Neuronal stem cell (in vitro differentiated cells): ENCODE measurements at regions not wholly inside any gene's neighbourhood (a gene's known extent, or its start where the extent isn't known, plus 50 kb on each side); places are given as distances from the start of the nearest gene placed in this dataset.

ENCODE experiments used
- DNase-seq: peaks from one replicate; pipeline ENCODE4 v3.0.0-alpha.2; 2013; ENCODE audit warnings: low spot score
- H2AFZ ChIP-seq: one replicate; pipeline ENCODE4 v1.6.1; 2013; ENCODE audit warnings: mild to moderate bottlenecking, low read length, inconsistent platforms
- H2AK5ac ChIP-seq: 2 replicates; pipeline ENCODE4 v1.6.1; 2013; ENCODE audit warnings: low read depth, mild to moderate bottlenecking, inconsistent platforms, low read length, moderate library complexity, mixed read lengths
- H2BK120ac ChIP-seq: 2 replicates; pipeline ENCODE4 v1.6.1; 2013; ENCODE audit warnings: low read depth, mild to moderate bottlenecking, inconsistent platforms, low read length, moderate library complexity, mixed read lengths
- H2BK12ac ChIP-seq: one replicate; pipeline ENCODE4 v1.6.1; 2013; ENCODE audit warnings: low read length, inconsistent platforms
- H2BK15ac ChIP-seq: 2 replicates; pipeline ENCODE4 v1.6.1; 2013; ENCODE audit warnings: mild to moderate bottlenecking, low read length, inconsistent platforms, mixed read lengths
- H2BK5ac ChIP-seq: one replicate; pipeline ENCODE4 v1.6.1; 2013; ENCODE audit warnings: inconsistent platforms, mild to moderate bottlenecking, low read length, moderate library complexity
- H3K14ac ChIP-seq: one replicate; pipeline ENCODE4 v1.6.1; 2013; ENCODE audit warnings: low read length, inconsistent platforms
- H3K18ac ChIP-seq: 2 replicates; pipeline ENCODE4 v1.6.1; 2013; ENCODE audit warnings: low read length, inconsistent platforms
- H3K23ac ChIP-seq: 2 replicates; pipeline ENCODE4 v1.6.1; 2013; ENCODE audit warnings: low read depth, mild to moderate bottlenecking, mixed read lengths, low read length, inconsistent platforms; ENCODE audit not compliant: poor library complexity
- H3K27ac ChIP-seq: replicated peaks from 3 replicates; pipeline ENCODE4 v1.5.1; 2013; ENCODE audit warnings: low read length, inconsistent platforms
- H3K27me3 ChIP-seq, 3 experiments: 2 replicates each; pipeline ENCODE4 v1.6.1; 2013; ENCODE audit warnings: low read length in 3 of 3, mild to moderate bottlenecking in 2 of 3, inconsistent platforms in 1 of 3, low read depth in 1 of 3, mixed read lengths in 1 of 3, moderate library complexity in 1 of 3; ENCODE audit not compliant: control insufficient read depth in 3 of 3, insufficient read depth in 3 of 3
- H3K36me3 ChIP-seq, 2 donors: replicated peaks in 1 of 2; 2 replicates each; pipeline ENCODE4 v1.6.1; 2013; ENCODE audit warnings: low read length in 2 of 2; ENCODE audit not compliant: control insufficient read depth in 2 of 2, insufficient read depth in 2 of 2
- H3K4ac ChIP-seq: 2 replicates; pipeline ENCODE4 v1.6.1; 2013; ENCODE audit warnings: inconsistent platforms, mild to moderate bottlenecking, low read length, moderate library complexity
- H3K4me1 ChIP-seq, 2 donors: 1 replicate in 1 of 2; 2 replicates in 1 of 2; pipeline ENCODE4 v1.6.1; 2013; ENCODE audit warnings: low read length in 2 of 2, low read depth in 1 of 2; ENCODE audit not compliant: control insufficient read depth in 2 of 2, insufficient read depth in 1 of 2
- H3K4me2 ChIP-seq: one replicate; pipeline ENCODE4 v1.6.1; 2013; ENCODE audit warnings: mild to moderate bottlenecking, low read length, inconsistent platforms; ENCODE audit not compliant: insufficient read depth, poor library complexity, severe bottlenecking
- H3K4me3 ChIP-seq, 2 donors: 2 replicates each; pipeline ENCODE4 v1.5.1; 2013; ENCODE audit warnings: low read length in 2 of 2, mild to moderate bottlenecking in 2 of 2, inconsistent platforms in 1 of 2, moderate library complexity in 1 of 2
- H3K79me1 ChIP-seq: one replicate; pipeline ENCODE4 v1.6.1; 2013; ENCODE audit warnings: low read depth, mild to moderate bottlenecking, inconsistent platforms, low read length, moderate library complexity
- H3K9ac ChIP-seq: one replicate; pipeline ENCODE4 v1.6.1; 2013; ENCODE audit warnings: mild to moderate bottlenecking, low read depth, low read length, inconsistent platforms; ENCODE audit not compliant: poor library complexity
- H3K9me3 ChIP-seq, 2 donors: replicated peaks in 1 of 2; 2 replicates each; pipeline versions ENCODE3 to v1.6.1; 2013; ENCODE audit warnings: low read length in 2 of 2, mild to moderate bottlenecking in 2 of 2, inconsistent platforms in 1 of 2, low read depth in 1 of 2, mixed read lengths in 1 of 2, moderate library complexity in 1 of 2; ENCODE audit not compliant: control insufficient read depth in 2 of 2, insufficient read depth in 1 of 2
- H4K8ac ChIP-seq: one replicate; pipeline ENCODE4 v1.6.1; 2013; ENCODE audit warnings: low read depth, mild to moderate bottlenecking, inconsistent platforms, low read length, moderate library complexity
- H4K91ac ChIP-seq: one replicate; pipeline ENCODE4 v1.6.1; 2013; ENCODE audit warnings: low read length, low read depth, mild to moderate bottlenecking, inconsistent platforms; ENCODE audit not compliant: poor library complexity
- WGBS, 2 donors: extraction: QIAGEN DNeasy Blood & Tissue Kit; methylation state at CpG; one replicate each; pipeline ENCODE4 v1.1.7; 2013; ENCODE audit warnings: missing lambda C conversion rate in 2 of 2, mixed read lengths in 1 of 2; ENCODE audit not compliant: insufficient read length in 2 of 2, insufficient replicate concordance in 1 of 2; ENCODE audit errors: extremely low coverage in 2 of 2; 5-methylcytosine and 5-hydroxymethylcytosine counted together

DNA sequence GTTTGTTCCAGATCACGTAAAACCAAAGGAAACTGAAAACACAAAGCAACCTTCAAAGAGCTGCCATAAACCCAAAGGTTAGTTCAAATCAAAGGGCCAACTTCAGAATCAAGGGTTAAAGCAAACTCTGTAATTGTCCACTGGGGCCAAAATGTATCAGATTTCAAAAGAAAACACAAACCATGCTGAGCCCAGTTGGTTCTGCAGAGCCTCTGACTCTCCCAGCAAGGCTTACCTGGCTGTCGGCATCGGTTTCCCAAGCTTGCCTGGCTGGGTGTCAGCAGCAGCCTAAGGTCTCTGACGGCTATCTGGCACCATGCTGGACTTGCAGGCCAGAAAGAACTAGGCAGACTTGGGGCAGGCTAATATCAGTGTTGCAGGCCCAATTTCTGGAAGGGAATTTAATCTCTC lies 125.3 kb downstream of the DAD1 start:
- WGBS, 2 donors = no CpG with 5 or more reads among the region's 4 CpGs
- H3K4me3 ChIP-seq = no peak overlapping the region

DNA sequence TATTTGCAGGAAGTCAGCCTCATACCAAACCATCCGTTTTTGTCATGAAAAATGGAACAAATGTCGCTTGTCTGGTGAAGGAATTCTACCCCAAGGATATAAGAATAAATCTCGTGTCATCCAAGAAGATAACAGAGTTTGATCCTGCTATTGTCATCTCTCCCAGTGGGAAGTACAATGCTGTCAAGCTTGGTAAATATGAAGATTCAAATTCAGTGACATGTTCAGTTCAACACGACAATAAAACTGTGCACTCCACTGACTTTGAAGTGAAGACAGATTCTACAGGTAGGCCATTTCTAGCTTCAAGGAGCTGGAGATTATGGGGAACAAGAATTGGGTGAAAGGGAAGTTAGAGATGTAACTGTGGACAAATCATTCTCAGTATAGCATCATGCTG lies 126.1 kb downstream of the DAD1 start:
- no peaks in the 10 kb centered on the region for H3K27me3 ChIP-seq
- H2BK15ac ChIP-seq = no peak overlapping the region
- no peak overlapping the region for H2BK5ac ChIP-seq
- no peaks in the 10 kb centered on the region for H3K9me3 ChIP-seq
- no peak for DNase-seq
- no peak overlapping the region for H3K4ac ChIP-seq
- no peak overlapping the region for H3K4me3 ChIP-seq
- no peak overlapping the region for H4K8ac ChIP-seq
- no peak overlapping the region for H3K14ac ChIP-seq
- no peak overlapping the region for H2BK120ac ChIP-seq
- H2BK12ac ChIP-seq = no peak overlapping the region
- H3K23ac ChIP-seq = no peak overlapping the region
- H3K79me1 ChIP-seq = no peaks in the 10 kb centered on the region
- no peak overlapping the region for H2AK5ac ChIP-seq
- H3K18ac ChIP-seq = no peak overlapping the region
- WGBS, 2 donors = no CpG with 5 or more reads among the region's 4 CpGs
- H3K27ac ChIP-seq = no peak overlapping the region
- no peak overlapping the region for H3K4me2 ChIP-seq
- no peak overlapping the region for H3K9ac ChIP-seq
- no peaks in the 10 kb centered on the region for H3K36me3 ChIP-seq
- H3K4me1 ChIP-seq = peaks cover 10 to 12% of the 10 kb centered on the region in 2 donors
- H4K91ac ChIP-seq = no peak overlapping the region
- H2AFZ ChIP-seq = no peak overlapping the region

More for the DNA sequence above, 125.3 kb downstream of the DAD1 start:
- Histone ChIP-seq H3K18ac (no peak overlapping the region), H2BK12ac (no peak overlapping the region), H3K4me2 (no peak overlapping the region), H2AK5ac (no peak overlapping the region), H3K79me1 (no peaks in the 10 kb centered on the region), H2AFZ (no peak overlapping the region), H3K4ac (no peak overlapping the region), H3K27ac (no peak overlapping the region), H3K23ac (no peak overlapping the region), H2BK15ac (no peak overlapping the region), H2BK5ac (no peak overlapping the region), H3K14ac (no peak overlapping the region), H2BK120ac (no peak overlapping the region), H4K8ac (no peak overlapping the region), H3K27me3 (no peaks in the 10 kb centered on the region), H4K91ac (no peak overlapping the region), H3K9me3 (no peaks in the 10 kb centered on the region), H3K36me3 (no peaks in the 10 kb centered on the region), H3K4me1 (peaks cover 10 to 12% of the 10 kb centered on the region in 2 donors), H3K9ac (no peak overlapping the region)
- DNase-seq = no peak

DNA sequence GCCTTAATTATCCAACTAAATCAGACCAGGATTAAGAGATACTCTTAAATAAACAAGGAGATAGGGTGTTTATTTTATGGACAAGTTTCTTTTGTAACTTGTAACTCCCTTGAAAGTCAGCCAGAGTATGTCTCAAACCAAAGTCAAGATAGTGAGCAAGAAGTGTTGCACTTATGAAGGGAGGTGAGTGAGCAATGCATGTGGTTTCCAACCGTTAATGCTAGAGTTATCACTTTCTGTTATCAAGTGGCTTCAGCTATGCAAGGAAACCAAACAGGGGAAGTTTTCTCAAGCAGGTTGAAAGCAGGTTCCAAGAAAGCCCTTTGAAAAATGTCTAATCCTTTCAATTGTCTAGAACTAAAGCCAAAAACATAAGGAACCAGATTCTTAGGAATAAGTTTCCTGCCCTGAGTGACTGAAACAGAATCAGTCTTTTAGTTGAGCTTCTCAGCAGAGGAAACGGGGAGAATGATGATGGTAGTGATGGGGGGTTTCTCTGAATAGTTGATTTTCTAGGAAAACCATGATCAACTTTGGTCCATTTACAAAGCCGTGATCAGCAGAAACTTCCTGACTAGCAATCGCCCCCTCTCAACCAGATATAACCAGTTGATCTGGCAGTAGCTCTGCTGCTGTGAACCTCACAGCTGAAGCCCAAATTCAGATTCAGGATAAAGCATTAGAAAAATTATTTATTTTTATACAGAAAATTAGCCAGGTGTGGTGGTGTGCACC lies 128.4 kb downstream of the DAD1 start:
- Histone ChIP-seq H3K4me1 (peaks cover 4% of the 10 kb centered on the region in 2 donors), H2BK12ac (no peak overlapping the region), H2BK120ac (no peak overlapping the region), H3K27ac (no peak overlapping the region), H3K4ac (no peak overlapping the region), H3K79me1 (no peaks in the 10 kb centered on the region), H3K4me2 (no peak overlapping the region), H3K18ac (no peak overlapping the region), H3K9ac (no peak overlapping the region), H4K8ac (no peak overlapping the region), H3K14ac (no peak overlapping the region), H2AK5ac (no peak overlapping the region), H3K36me3 (no peaks in the 10 kb centered on the region), H2BK5ac (no peak overlapping the region), H4K91ac (no peak overlapping the region), H2AFZ (no peak overlapping the region), H3K27me3 (no peaks in the 10 kb centered on the region), H3K23ac (no peak overlapping the region), H2BK15ac (no peak overlapping the region), H3K4me3 (no peak overlapping the region), H3K9me3 (no peaks in the 10 kb centered on the region)
- WGBS, 2 donors = no CpG with 5 or more reads among the region's 4 CpGs
- DNase-seq = no peak

DNA sequence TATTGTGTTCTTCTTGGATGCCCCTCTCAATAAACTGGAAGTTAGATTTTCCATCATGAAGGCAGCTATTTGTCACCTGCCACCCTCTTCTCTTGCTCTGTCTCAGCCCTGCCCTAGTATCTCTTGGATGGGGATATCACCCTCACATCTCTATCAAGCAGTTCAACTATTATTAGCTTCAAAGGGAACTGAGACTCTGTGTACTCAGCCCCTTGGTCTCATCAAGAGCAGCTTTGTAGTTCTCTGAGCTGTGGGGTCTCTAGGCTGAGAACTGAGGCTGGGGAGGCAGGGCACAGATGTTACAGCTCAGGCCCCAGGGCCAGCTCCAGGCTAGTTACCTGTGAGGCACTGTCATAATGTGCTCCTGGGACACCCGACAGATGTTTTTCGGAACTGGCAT lies 130.3 kb downstream of the DAD1 start:
- no peak overlapping the region for H2BK5ac ChIP-seq
- H2AFZ ChIP-seq = no peak overlapping the region
- no peak overlapping the region for H3K4ac ChIP-seq
- no peak overlapping the region for H4K91ac ChIP-seq
- no peak overlapping the region for H3K27ac ChIP-seq
- no peak overlapping the region for H2BK120ac ChIP-seq
- no peak for DNase-seq
- no peak overlapping the region for H2BK12ac ChIP-seq
- no peak overlapping the region for H3K4me3 ChIP-seq
- H3K9ac ChIP-seq = no peak overlapping the region
- no peaks in the 10 kb centered on the region for H3K9me3 ChIP-seq
- no peaks in the 10 kb centered on the region for H3K27me3 ChIP-seq
- no peak overlapping the region for H2BK15ac ChIP-seq
- no peak overlapping the region for H3K18ac ChIP-seq
- no peaks in the 10 kb centered on the region for H3K79me1 ChIP-seq
- H3K4me1 ChIP-seq = peaks cover 0 to 2% of the 10 kb centered on the region in 2 donors
- H2AK5ac ChIP-seq = no peak overlapping the region
- H4K8ac ChIP-seq = no peak overlapping the region
- no peak overlapping the region for H3K14ac ChIP-seq
- no peaks in the 10 kb centered on the region for H3K36me3 ChIP-seq
- no peak overlapping the region for H3K4me2 ChIP-seq
- WGBS, 2 donors = no CpG with 5 or more reads among the region's 2 CpGs
- H3K23ac ChIP-seq = no peak overlapping the region
